SK-N-MC (cell line): ENCODE measurements at regions not wholly inside any gene's neighbourhood (a gene's known extent, or its start where the extent isn't known, plus 50 kb on each side); places are given as distances from the start of the nearest gene placed in this dataset.

Experiments used
- EZH2 ChIP-seq: fragments of 200-600 bp; sonication (generic); IDR thresholded peaks from one replicate; pipeline ENCODE4 v1.6.1; 2017; ENCODE audit warnings: antibody characterized with exemption
- POLR2AphosphoS5 ChIP-seq: IDR thresholded peaks from 2 replicates; pipeline ENCODE4 v1.6.1; 2012; ENCODE audit warnings: mild to moderate bottlenecking, low read depth, low read length, borderline replicate concordance

- TF ChIP-seq EZH2 (no peak), POLR2AphosphoS5 (no peak)
These were observed 56.7 kb upstream of the MYRIP start for GRCh38 chr3:39752751-39753150.
